PC-9 (cell line): ENCODE measurements at regions not wholly inside any gene's neighbourhood (a gene's known extent, or its start where the extent isn't known, plus 50 kb on each side); places are given as distances from the start of the nearest gene placed in this dataset.

Experiments used
- CTCF ChIP-seq: fragments of 200-600 bp; sonication (generic); conservative IDR thresholded peaks from 2 replicates; pipeline ENCODE4 v1.6.1; 2017; ENCODE audit warnings: mixed run types, antibody characterized with exemption, mild to moderate bottlenecking, moderate library complexity
- EZH2 ChIP-seq: fragments of 200-600 bp; sonication (generic); IDR thresholded peaks from 2 replicates; pipeline ENCODE4 v1.8.0; 2017; ENCODE audit warnings: antibody characterized with exemption, low read depth

GRCh38 chr3:104519068-104519467 lies 847.6 kb upstream of the ALCAM start:
- TF ChIP-seq EZH2 (no peak), CTCF (no peak)
